ENCODE measurements at regions not wholly inside any gene's neighbourhood (a gene's known extent, or its start where the extent isn't known, plus 50 kb on each side); places are given as distances from the start of the nearest gene placed in this dataset.

GRCh38 chr11:92671081-92671480, 298.4 kb upstream of the MTNR1B start (continued):
- TF ChIP-seq, protein P1, sequence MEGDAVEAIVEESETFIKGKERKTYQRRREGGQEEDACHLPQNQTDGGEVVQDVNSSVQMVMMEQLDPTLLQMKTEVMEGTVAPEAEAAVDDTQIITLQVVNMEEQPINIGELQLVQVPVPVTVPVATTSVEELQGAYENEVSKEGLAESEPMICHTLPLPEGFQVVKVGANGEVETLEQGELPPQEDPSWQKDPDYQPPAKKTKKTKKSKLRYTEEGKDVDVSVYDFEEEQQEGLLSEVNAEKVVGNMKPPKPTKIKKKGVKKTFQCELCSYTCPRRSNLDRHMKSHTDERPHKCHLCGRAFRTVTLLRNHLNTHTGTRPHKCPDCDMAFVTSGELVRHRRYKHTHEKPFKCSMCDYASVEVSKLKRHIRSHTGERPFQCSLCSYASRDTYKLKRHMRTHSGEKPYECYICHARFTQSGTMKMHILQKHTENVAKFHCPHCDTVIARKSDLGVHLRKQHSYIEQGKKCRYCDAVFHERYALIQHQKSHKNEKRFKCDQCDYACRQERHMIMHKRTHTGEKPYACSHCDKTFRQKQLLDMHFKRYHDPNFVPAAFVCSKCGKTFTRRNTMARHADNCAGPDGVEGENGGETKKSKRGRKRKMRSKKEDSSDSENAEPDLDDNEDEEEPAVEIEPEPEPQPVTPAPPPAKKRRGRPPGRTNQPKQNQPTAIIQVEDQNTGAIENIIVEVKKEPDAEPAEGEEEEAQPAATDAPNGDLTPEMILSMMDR (IDR thresholded peaks at IDR 0.05 in 2 of 3, conservative IDR thresholded peaks at IDR 0.05 in 1 of 3; ENCODE audit: insufficient read depth in 2 of 3, low read depth in 1 of 3, low read length in 3 of 3), result no peak
- TF ChIP-seq ZNF133 (CRISPR knock-in tag; IDR thresholded peaks at IDR 0.05), result no peak
- TF ChIP-seq ZNF609 (CRISPR knock-in tag; IDR thresholded peaks at IDR 0.05; ENCODE audit: borderline replicate concordance), result no peak
- TF ChIP-seq, protein P2, sequence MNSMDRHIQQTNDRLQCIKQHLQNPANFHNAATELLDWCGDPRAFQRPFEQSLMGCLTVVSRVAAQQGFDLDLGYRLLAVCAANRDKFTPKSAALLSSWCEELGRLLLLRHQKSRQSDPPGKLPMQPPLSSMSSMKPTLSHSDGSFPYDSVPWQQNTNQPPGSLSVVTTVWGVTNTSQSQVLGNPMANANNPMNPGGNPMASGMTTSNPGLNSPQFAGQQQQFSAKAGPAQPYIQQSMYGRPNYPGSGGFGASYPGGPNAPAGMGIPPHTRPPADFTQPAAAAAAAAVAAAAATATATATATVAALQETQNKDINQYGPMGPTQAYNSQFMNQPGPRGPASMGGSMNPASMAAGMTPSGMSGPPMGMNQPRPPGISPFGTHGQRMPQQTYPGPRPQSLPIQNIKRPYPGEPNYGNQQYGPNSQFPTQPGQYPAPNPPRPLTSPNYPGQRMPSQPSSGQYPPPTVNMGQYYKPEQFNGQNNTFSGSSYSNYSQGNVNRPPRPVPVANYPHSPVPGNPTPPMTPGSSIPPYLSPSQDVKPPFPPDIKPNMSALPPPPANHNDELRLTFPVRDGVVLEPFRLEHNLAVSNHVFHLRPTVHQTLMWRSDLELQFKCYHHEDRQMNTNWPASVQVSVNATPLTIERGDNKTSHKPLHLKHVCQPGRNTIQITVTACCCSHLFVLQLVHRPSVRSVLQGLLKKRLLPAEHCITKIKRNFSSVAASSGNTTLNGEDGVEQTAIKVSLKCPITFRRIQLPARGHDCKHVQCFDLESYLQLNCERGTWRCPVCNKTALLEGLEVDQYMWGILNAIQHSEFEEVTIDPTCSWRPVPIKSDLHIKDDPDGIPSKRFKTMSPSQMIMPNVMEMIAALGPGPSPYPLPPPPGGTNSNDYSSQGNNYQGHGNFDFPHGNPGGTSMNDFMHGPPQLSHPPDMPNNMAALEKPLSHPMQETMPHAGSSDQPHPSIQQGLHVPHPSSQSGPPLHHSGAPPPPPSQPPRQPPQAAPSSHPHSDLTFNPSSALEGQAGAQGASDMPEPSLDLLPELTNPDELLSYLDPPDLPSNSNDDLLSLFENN (IDR thresholded peaks at IDR 0.05; ENCODE audit: low read depth in 2 of 2, low read length in 2 of 2), result no peak
- no peak for TF ChIP-seq ZNF584 (CRISPR knock-in tag; IDR thresholded peaks at IDR 0.05; ENCODE audit: low read depth)
- no peak for TF ChIP-seq ZNF766 (CRISPR knock-in tag; conservative IDR thresholded peaks at IDR 0.05)
- TF ChIP-seq SP1 (CRISPR knock-in tag; IDR thresholded peaks at IDR 0.05), result no peak
- TF ChIP-seq, protein P3, sequence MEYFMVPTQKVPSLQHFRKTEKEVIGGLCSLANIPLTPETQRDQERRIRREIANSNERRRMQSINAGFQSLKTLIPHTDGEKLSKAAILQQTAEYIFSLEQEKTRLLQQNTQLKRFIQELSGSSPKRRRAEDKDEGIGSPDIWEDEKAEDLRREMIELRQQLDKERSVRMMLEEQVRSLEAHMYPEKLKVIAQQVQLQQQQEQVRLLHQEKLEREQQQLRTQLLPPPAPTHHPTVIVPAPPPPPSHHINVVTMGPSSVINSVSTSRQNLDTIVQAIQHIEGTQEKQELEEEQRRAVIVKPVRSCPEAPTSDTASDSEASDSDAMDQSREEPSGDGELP (CRISPR knock-in tag; IDR thresholded peaks at IDR 0.05; ENCODE audit: borderline replicate concordance), result no peak
- TF ChIP-seq POLR2G (IDR thresholded peaks at IDR 0.05; ENCODE audit: low read depth, low read length), result no peak
- no peak for TF ChIP-seq BACH1 (tag; IDR thresholded peaks at IDR 0.05)

All from K562 (cell line).